ENCODE measurements at regions not wholly inside any gene's neighbourhood (a gene's known extent, or its start where the extent isn't known, plus 50 kb on each side); places are given as distances from the start of the nearest gene placed in this dataset.

- no peak for TF ChIP-seq CTCF (IDR thresholded peaks at IDR 0.05; ENCODE audit: insufficient read depth, low read depth, low read length)
- no peak for TF ChIP-seq EZH2 (IDR thresholded peaks at IDR 0.05; ENCODE audit: insufficient read depth, low read length)
These were observed 63.5 kb upstream of the COL25A1 start for GRCh38 chr4:109365939-109366338.
